SHP77 (cell line): ENCODE measurements at regions not wholly inside any gene's neighbourhood (a gene's known extent, or its start where the extent isn't known, plus 50 kb on each side); places are given as distances from the start of the nearest gene placed in this dataset.
"Not testable (repeated sequence)": the region's sequence is repeated elsewhere in the genome, so short reads cannot be mapped to it uniquely, and the experiment has no call there.

Source experiments
- DNase-seq, 2 experiments: peaks; one replicate each; lab custom pipeline; 2025; lab: John Stamatoyannopoulos, UW

DNA sequence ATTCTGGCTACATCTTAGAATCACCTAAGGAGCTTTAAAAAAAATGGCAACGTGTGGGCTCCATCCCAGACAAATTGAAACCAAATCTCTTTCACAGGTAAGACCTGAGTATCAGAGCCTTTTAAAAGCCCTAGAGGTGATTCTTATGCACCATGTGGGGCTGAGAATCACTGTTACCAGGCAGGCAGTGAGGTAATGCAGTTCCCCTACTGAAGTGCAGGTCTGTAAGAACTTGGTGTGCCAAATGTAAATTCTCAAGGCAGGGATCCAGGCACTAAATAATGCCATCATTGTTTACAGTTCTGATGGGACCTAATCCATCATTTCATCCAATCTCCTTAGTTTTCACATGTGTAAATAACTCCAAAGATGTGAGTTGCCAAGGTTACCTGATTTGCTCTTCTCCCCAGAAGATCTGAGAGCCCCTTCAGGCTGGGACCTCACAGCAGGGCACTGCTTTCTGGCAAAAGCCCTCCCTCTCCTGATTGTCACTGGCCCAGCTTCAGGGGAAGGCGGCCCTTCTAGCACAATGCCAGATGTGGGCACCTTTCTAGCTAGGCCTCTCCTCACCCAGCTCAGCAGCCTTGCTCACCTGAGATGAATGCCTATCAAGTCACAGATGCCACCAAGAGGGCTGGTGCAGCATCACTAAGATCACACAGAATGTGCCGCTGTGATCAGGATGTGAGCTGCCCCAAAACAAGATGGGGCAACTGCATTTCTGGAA lies 73.6 kb upstream of the RGPD5 start:
- DNase-seq = no peak

DNA sequence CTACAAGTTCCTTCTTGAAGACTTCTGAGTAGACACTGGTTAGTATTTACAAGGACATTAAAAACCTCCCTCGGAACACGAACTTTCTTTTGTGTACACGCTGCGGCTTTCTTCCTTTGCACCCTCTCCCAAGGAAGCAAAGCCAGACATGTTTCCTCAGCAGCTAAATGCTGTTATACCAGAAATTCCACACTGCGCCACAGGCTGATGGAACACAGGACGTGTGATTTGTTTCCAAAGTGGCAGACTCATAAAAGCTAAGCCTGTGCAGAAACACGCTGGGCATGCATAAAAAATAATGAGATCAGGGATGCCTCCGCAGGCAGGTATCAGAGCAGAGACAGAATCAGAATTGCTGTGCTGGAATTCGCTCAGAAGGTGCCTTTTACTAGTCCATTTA lies 73.0 kb upstream of the RGPD5 start:
- DNase-seq = no peak

DNA sequence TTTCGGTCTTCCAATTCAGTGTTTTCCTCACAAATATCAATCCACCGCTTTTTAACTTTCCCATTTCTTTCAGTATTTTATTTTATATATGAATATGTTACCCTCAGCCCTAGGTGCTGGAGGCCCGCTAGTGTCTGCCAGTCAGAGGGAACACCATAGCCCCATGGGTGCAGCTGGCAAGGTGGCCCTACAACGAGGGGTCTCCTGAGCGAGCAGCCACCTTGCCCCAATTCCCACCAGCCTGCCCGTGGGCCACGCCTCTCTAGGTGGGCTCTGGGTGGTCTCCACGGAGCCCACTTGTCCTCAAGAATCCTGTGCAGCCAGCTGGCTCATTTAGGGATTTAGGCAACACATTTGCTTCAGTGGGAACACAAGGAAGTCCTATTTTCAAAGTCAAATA lies 72.5 kb upstream of the RGPD5 start:
- no peak for DNase-seq

DNA sequence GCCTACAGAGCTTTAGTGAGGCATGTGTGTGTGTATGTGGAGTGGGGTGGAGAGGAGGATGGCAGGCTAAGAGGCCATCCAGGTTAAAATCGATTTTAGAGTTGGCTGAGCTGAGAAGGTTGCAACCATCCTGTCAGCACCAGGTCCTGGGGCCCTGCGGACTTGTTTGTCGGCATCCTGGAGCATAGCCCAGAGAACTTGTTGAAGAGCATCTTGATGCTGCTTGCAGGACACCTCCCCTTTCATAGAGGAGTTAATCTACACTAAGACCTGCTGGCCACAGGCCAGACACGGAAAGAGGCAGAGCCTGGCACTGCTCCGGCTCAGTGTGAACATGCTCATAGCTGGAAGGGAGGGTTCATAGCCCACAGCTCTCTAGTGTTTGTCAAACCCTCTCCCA lies 72.1 kb upstream of the RGPD5 start:
- DNase-seq = no peak

DNA sequence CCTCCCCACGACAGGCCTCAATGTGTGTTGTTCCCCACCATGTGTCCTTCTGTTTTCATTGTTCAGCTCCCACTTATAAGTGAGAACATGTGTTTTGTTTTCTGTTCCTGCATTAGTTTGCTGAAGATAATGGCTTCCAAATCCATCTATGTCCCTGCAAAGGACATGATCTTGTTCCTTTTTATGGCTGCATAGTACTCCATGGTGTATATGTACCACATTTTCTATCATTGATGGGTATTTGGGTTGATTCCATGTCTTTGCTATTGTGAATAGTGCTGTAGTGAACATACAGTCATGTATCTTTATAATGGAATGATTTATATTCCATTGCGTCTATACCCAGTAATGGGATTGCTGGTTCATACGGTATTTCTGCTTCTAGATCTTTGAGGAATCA lies 71.5 kb upstream of the RGPD5 start:
- not testable (repeated sequence) for DNase-seq

DNA sequence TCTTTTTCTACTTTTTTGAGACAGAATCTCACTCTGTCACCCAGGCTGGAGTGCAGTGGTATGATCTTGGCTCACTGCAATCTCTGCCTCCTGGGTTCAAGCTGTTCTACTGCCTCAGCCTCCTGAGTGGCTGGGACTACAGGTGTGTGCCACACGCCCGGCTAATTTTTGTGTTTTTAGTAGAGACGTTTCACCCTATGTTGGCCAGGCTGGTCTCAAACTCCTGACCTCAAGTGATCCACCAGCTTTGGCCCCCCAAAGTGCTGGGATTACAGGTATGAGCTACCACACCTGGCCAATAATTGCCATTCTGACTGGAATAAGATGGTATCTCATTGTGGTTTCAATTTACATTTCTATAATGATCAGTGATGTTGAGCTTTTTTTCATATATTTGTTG lies 71.0 kb upstream of the RGPD5 start:
- DNase-seq = not testable (repeated sequence)

DNA sequence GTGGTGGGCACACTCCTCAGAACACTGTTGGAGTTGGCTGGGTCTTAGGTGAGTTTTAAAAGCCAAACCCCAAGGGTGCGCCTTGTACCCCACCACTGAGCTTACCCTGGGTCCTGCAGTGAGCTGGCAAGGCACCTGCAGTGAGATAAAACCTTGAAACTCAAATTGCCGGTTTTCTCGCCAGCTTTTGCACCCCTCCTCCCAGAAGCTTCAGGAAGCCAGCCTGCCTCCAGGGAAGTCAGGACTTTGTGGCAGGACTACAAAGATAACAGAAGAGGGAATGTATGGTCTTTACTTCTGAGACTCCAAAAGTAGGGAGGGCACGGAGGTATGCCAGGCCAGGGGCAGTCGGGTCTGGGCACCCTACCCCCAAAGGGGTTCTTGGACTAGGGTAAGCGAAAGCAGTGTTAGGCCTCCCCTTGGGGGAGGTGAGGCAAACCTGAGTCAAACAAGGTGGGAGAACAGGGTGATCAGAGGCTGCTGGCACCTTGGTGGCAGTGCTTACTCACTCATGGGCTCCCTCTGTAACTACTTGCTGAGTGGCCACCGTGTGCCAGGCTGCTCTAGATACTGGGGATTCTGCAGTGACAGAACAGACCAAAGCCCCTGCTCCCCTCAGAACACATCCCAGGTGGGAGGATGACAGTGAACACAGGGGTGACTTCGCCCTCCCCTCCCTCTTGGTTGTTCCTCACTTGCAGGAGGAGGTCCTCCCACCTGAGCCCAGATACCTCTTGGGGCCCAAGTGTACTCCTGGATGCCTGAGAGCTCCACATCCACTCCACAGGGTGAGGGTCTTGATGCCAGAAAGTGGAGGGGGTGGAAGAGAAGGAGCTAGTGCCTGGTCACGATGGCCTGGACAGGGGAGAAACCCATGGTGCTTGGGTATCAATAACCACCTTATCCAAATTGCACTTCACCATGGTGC lies 69.3 kb upstream of the RGPD5 start:
- DNase-seq = no peak

DNA sequence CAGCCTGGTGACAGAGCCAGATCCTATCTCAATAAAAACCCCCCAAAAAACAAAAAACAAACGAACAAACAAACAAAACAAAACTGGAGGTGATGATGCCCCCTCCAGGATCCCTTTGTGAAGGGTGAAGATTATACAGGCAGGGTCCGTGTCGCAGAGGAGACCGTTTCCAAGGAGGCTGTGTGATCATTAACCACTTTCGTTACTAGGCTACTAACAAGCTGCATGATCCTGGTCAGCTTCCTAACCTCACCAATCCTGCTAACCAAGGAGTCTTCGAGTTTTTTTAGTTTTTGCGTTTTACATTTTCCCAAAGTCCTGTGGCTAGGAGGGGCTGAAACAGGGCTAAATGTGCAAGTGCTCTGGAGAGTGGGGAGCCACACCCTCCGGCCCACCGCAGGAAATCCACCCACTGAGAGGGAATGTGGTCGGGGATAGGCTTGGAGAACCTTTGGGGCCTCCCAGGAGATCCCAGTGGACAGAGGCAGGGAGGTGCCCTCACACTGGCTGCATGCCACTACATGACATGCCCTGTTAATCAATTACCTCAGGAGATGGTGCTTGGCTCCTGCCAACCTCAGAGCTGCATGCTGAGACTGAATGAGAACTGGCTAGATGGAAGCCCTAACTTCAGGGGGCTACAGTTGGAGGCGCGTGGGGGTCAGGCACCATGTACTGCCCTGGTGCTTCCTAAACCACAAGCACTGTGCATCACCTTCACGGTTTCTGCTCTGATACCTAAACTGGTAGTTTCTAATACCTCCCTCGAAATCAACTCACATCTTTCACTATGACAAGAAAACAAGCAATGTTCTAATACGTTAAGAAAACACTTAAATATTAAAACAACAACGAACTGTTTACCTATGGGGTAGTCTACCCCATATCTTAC lies 67.5 kb upstream of the RGPD5 start:
- DNase-seq = no peak

DNA sequence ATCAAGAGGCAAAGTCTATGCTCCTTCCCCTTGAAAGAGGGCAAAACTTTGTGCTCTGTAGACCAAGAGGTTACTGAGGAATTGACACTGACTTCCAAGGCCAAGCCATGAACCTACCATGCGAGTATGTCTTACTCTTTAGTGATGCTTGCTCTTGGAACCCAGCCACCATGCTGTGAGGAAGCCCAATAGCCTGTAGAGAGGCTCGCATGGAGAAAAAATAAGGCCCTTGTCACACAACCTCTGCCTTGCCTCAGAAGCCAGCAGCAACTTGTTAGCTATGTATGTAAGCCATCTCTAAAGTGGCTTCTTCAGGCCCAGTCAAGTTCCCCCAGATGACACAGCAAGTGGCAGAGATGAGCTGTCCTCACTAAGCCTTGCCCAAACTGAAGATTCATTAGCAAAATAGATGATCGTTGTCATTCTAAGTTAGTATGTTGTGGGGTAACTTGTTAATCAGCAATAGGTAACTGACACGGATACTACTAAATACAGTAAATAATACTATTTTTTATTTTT lies 66.1 kb upstream of the RGPD5 start:
- no peak for DNase-seq

DNA sequence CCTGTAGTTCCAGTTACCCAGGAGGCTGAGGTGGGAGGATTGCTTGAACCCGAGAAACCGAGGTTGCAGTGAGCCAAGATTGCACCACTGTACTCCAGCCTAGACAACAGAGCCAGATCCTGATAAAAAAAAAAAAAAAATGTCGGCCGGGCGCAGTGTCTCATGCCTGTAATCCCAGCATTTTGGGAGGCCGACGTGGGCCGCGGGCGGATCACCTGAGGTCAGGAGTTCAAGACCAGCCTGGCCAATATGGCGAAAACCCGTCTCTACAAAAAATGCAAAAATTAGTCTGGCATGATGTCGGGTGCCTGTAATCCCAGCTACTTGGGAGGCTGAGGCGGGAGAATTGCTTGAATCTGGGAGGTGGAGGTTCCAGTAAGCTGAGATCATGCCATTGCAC lies 60.4 kb upstream of the RGPD5 start:
- DNase-seq = not testable (repeated sequence)

DNA sequence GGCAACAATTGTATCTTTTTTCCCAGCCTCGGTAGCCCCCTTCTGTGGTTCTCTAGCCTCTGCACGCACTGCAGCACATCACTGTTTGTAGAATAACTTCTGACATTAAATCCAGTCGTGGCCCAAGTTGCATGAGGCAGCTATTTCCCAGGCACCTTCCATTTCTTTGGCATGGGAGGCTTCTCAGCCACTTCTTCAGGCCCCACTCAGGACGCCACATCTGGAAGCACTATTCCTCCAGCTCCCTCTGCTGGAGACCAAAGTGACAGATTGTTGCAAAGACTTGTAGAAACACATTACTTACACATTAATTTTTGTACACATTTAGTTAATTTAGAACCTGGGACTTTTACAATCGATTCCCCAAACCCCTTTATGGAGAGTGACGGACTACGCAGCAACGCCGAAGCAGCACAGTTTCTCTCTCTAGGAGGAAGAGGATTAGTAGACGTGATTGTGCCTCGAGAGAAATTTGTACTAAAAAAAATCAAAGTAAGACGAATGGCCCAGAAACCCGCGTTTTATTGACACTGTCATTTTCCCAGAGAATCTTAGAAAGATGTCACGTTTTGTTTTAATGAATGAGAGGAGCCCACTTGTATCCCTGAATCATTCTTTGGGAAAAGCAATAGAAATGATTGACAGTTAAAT lies 57.8 kb upstream of the RGPD5 start:
- peak; percentile 16 to 28 for DNase-seq
